ENCODE measurements at regions not wholly inside any gene's neighbourhood (a gene's known extent, or its start where the extent isn't known, plus 50 kb on each side); places are given as distances from the start of the nearest gene placed in this dataset.

- TF ChIP-seq CTCF (IDR thresholded peaks at IDR 0.05; ENCODE audit: insufficient read depth, low read length) (no peak), REST (IDR thresholded peaks at IDR 0.05; ENCODE audit: insufficient replicate concordance, low read depth) (no peak)
Observed at GRCh38 chr12:131578828-131579470, 131.9 kb upstream of the SFSWAP start.
